Activated CD4-positive, alpha-beta T cell treated with anti-CD3 and anti-CD28 coated beads, Interleukin-2, amount 50 U/mL, for 16 hours (primary cell): ENCODE measurements at regions not wholly inside any gene's neighbourhood (a gene's known extent, or its start where the extent isn't known, plus 50 kb on each side); places are given as distances from the start of the nearest gene placed in this dataset.
"Not testable (repeated sequence)": the region's sequence is repeated elsewhere in the genome, so short reads cannot be mapped to it uniquely, and the experiment has no call there.

ENCODE experiments used
- DNase-seq: peaks from one replicate; pipeline ENCODE4 v3.0.0-alpha.2; 2020

DNA sequence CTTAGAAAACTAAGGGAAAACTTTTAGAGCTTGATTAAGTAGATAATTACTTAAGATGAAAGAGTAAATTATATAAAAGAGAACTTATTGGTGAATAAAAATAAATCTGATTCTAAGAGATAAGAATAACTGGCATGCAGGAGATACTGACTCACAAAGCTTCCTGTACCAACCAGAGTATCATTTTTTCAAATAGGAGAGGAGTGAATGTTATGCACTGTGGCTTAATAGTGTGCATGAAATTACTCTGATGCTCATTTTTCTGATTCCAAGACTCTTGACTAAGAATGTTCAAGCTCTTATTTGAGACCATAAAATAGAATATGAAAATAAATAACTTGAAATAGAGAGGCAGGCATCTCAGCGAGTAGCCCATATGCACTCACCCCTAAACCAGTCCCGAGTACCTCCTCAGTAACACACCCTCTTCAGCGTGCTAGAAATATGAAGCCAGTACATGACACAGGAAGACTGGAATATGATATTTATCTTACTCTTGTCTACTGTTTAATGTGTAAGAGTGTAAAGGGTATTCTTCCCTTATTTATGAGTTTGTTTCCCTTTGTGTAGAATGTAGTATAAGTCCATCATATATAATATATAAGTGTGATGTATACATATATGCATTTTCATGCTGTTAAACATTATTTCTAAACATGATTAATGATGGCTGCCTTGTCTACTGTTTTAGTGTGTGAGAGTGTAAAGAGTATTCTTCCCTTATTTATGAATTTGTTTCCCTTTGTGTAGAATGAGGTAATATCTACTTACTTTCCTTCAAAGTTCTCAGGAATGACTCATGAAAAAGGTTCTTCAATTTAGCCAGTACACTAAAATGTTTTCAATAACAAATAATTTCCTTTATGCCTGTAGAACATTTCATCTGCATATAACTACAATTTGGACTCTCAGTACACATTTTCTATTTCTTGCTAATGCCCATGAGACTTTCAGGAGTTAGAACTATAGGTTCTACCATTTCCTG is 99.2 kb upstream of the PALMD start:
- no peak for DNase-seq

DNA sequence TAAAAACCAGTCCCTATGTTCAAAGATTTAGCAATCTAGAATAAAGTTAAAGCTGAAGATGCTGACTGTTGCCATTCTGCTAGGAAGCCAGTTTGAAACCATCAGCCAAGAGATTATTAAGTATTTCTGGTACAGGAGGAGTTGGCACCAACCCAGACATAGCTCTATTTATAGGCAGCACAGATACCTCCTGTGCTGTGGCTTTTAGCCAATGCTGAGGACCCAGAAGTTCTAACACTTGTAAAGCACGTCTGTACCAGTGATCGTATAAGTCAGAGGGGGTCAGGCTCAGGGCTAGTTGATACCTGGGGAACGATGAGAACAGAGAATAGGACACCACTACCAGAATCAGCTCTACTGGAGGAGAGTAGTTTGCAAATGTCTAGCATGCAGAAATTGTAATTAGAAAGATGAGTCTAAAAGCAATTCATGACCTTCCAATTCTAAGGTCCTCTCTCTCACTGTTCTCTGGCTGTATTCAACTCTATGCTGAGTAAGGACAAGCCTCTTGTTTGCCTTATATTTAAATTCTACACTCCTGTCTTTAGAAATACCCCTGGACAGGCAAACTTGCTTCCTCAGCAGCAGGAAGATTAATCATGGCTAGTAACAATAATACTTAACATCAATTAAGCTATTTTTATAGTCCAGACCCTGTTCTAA is 96.8 kb upstream of the PALMD start:
- no peak for DNase-seq

DNA sequence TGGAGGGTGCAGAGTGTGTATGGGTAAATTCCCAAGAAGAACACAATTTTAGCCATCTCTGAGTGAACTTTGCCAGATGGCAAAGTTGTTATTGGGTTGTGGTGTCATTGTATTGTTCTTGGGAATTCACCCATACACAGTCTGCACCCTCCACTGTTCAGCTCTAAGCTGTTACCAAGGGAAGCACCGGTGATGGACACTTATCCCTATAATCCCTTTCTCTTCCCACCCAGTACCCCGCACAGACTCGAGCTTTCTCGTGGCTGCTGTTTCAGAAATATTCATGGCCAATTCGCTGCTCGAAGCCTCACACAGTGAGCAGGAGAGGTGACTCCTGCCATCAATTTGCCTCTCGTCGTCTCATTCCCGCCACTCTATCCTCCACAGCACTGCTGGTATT is 95.7 kb upstream of the PALMD start:
- DNase-seq, result no peak

DNA sequence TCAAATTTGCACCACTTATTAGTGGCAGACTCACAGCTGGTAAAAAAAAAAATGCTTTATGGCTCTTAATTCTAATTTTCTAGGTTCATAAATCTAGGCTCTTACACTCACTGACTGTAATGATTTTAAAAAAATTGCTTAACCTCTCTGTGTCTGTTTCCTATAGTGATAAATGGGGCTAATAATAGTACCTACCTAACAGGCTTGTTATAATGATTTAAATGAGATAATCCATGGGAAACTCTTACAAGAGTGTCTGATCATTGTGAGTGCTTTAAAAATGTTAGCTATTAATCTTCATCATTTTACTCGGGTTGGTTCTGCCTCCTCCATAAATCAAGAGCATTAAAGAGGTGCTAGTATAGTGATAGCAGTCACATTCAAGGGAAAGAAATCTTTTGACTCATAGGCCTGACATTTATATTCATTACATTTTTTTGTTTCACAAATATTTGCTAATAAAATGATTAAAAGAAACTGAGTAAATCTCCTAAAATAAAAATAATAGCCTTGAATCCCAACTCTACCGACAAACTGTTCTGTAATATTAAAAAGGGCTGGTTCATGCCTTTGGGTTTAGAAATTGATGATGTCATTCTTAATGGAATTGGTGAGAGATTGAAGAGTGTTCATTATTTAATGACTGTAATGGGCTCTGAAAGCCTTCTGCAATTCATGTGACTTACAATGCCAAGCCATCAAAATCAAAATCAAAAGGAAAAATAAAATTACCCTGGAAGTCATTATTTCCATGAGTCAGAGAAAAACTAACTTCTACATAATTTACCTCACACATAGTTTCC is 93.9 kb upstream of the PALMD start:
- no peak for DNase-seq

DNA sequence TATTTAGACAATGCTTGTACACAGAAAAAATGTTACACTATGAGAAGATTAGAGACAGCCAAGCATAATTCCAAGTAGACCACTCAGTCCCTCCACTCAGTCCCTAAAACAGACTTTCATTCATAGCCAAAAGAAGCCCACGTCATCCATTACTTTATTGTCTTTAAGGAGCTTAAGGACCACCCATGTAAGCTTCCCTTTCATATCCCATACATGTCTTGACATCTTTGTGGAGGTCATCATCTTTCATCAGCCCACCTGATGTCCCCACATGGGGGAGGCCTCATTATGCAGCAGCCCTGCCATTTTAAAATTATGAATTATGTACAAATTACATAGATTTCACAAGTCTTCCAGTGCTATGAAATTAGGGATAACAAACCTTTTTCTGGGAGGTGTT is 92.6 kb upstream of the PALMD start:
- no peak for DNase-seq

DNA sequence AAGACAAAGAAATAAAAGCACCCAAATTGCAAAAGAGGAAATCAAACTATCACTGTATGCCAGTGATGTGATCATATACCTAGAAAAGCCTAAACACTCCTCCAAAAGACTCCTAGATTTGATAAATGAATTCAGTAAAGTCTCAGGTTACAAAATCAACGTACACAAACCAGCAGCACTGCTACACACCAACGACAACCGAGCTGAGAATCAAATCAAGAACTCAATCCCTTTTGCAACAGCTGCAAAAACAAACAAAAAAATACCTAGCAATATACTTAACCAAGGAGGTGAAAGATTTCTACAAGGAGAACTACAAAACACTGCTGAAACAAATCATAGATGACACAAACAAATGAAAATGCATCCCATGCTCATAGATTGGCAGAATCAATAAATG is 92.1 kb upstream of the PALMD start:
- DNase-seq, result not testable (repeated sequence)

DNA sequence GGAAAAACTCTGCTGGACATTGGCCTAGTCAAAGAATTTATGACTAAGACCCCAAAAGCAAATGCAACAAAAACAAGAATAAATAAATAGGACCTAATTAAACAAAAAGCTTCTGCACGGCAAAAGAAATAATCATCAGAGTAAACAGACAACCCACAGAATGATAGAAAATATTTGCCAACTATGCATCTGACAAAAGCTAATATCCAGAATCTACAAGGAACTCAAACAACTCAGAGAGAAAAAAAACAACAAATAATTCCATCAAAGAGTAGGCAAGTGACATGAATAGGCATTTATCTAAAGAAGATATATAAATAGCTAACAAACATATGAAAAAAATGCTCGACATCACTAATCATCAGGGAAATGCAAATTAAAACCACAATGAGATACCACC is 91.2 kb upstream of the PALMD start:
- DNase-seq, result no peak

DNA sequence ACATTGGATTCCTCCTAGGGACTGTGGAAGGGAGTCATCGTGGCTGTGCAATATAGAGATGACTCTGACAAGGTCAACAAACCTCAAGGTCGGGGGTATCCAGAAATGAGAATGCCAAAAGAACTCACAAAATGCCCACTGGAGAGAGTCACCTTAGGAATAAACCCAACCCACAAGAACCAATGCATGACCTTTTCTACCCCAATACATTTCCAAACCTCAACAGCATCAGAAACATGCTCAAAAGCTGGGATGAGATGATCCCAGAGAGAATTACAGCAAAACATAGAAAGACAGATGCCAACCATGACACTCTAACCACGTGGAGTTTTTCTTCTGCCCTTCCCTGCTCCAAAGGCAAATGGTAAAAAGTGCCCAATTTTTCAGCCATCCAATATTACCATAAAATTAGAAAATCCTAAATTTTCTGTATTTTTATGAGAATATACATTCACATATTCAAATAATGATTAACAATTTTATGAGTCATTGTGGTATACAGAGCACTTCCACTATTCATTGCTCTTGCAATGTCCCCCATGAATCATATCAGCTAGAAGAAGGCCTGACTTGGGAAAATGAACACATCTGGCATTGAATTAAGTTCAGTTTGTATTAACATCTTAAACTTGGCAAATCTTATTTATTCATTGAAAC is 88.2 kb upstream of the PALMD start:
- no peak for DNase-seq

DNA sequence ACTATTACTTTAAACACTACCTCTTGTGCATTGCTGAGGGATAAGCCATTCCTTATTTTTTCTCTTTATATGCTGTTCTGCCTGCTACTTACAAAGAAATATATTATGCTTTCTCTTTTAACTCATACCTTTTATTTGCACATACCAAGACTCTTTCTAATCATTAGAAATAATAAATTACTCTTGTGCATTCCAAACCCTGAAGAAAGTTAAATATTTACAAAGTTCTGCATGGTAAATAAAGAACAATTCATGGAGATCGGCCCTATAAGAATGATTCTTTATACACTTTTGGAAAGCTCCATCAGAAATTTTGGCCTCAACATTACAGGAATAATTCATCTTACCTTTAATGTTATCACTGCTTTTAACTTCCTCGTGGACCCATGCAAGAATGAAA is 86.7 kb upstream of the PALMD start:
- DNase-seq, result no peak

DNA sequence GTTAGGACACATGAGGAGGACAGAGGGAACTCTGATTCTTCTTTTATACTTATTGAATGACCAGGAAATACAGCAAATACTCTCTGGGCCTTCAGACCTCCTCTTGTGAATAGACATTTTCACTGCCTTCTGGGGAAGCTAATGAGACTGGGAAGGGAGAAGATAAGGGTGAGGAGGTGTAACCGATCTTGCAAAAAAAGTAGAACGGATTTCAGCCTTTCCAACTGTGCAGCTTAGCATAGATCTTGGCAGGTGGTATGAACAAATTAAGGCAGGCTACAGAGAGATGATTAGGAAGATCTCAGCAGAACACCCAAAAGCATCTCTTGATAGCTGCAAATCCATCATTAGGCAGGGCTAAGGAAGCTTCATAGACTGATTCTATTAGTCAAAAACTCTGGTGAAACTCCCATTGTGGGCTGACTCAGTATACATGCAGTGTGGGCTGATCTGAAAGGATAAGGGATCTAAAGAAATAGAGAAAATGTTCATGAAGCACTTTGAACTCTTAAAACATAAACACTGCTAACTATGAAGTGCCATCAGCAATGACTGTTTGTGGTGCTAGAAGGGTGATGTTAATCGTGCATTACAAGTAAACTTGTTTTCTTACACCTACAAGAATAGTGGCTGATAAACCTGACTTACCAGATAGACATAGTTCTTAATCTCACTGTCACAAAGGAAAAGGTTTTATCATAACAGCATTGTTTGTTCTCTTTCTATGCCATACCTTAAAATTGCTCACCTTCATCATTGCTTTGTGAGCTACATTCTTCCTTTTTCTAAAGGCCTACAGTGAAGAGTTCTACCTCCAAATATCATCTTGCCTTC is 85.5 kb upstream of the PALMD start:
- DNase-seq, result no peak

DNA sequence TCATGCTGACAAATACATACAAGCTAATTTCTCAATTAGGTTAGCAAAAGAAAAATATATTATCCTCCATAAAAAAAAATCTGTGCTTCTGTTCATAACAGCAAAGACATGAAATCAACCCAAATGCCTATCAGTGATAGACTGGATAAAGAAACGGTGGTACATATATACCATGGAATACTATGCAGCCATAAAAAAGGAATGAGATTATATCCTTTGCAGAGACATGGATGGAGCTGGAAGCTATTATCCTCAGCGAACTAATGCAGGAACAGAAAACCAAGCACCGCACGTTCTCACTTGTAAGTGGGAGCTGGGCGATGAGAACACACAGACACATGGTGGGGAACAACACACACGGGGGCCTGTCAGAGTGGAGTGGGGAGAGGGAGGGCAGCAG is 84.0 kb upstream of the PALMD start:
- DNase-seq, result no peak

DNA sequence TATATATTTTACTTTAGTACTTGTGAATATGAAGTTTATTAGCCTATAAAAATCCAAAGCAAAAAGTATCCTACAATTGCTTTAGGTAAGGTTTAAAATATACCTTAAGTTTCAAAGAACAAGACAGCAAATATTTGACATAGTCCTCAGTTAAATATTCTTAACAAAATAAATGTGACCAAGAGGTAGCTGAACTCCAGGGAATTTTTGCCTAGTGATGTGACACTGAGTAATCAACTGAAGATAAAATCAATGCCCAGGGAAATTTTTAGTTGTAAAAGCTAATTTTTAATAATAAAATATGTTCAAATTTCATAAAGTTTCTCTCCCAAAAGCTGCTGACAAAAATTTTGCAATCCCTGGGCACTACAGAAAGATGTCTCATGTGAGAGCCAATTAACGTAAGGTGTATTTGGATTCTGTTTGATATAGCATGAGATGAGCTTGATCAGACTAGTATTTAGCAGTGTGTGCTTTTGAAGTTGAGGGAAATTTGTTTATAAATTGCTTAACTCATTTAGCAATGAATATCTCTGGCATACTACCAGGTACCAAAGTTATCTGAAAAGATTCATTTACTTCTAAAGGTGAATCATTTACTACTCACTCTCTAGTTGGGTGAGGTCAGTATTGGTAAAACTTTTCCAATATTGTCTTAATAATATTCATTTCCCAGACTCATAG is 80.2 kb upstream of the PALMD start:
- DNase-seq, result no peak

DNA sequence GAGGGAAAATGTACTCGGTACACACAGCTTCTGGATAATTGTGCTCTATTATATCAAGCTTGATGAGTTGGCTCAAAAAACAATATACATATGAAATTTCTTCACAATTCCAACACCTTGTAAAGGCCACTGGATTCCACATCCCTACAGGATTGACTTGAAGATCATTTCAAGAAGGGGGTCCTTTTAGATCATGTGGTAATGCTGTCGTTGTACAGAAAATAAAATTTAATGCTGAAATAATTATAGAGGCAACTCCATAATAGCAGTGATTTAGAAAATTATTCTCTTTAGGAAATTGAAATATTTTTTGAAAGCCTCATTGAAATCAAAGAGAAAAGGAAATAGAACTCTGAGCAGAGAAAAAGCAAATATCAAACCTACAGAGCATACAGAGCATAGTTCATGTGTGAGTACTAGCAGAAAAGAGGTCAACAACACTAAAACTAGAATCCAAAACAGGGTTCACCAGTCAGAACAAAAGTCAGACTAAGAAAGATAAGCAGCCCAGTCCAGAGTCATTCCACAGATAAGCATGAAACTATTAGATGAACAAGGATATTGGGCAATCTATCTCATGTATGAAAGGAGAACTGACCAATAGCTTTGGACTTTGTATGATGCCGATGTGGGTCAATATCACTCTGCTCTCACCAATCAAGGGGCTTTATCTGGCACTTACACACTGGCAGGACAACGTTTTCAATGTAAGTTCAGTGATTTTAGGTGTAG is 79.5 kb upstream of the PALMD start:
- DNase-seq, result no peak

DNA sequence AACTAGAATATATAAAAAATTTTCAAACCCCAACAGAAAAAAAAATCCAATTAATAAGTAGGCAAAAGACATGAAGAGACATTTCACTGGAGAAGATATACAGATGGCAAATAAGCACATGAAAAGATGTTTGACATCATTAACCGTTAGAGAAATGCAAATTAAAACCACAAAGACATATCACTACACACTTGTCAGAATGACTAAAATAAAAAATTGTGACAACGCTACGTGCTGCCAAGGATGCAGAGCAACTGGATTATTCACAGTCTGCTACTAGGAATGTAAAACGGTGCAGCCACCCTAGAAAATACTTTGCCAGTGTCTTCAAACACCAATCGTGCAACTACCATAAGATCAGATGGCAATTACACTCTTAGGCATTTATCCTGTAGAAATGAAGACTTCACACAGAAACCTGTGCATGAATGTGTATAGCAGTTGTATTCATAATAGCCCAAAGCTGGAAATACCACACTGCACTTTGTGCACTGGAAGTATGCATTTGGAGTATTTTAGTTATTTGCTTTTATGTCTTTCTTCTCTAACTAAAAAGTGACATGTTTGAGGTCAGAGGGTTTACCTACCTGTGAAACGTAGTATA is 75.3 kb upstream of the PALMD start:
- DNase-seq, result no peak

DNA sequence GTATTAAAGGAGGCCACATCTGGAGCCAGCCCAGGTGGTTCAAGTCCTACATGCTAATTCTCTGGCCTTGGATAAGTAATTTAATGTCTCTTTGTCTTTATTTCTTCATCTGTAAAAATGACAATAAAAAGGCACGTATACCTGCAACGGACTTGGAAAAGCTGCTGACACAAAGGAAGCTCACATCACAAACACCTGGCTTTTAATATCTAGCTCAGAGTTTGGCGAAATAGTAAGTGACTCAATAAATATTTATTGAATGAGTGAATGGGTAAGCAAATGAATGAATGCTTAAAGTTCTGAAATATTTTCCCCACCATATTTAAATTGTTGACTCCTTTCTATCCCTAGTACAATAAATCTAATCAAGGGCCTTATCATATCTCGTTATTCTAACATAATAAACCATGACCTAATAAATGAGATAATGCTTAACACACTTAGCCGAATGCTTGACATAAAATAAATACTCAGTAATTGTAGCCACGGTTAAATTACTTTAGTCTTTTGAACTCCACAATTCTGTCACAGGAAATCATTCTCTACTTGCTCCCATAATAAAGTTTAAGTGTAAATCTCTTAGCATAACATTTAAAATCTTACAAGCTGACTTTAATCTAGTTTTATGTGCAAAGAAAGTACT is 74.7 kb upstream of the PALMD start:
- DNase-seq, result no peak

DNA sequence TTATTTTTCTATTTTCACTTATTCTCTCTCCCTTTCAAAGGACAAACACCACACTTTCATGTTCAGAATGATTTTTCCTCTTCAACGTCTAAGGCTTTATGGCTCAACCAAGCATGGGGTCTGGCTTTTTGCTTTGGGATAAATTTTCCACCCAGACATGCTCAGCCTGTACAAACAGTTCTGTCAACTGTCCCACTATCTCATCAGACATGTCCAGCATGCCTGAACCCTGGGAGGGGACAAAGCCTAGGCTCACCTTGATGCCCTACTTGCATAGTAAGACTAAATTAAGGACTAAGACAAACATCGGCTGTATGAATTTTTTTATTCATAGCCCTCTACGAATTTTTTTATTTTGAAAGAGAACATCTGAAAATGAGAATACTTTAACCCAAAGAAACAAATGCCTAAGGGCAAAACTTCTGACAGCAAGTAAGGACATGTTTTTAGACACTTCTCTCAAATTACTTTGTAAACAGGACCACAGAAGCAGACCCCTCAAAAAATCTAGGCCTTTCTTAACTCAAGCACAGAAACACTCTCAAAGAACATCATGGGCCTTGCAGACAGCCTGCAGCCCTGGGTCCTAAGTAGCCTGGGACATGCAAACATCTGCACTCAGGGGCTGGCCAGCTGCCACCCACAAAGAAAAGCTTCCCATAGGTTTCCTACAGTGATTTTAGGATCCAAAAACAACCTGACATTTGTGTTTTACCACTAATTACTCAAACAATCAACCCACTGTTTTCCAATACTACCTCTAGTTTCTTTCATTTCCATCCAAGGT is 72.3 kb upstream of the PALMD start:
- no peak for DNase-seq

DNA sequence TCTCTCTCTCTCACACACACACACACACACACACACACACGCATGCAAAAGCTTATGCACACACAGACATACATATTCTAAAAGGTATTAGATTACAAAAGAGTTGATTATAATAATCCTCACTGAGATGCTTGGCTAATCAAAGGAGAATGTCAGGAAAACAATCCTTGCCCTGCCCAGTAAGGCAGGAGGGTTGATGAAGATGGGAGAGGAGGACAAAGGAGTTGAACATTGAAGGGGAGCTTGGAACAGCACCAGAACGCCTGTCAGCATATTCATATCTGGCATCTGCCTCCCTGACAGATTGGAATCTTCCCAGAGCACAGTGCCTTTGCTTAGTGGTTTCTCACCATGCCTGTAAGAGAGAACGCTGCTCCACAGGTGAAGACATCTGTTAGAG is 68.6 kb upstream of the PALMD start:
- DNase-seq, result no peak

DNA sequence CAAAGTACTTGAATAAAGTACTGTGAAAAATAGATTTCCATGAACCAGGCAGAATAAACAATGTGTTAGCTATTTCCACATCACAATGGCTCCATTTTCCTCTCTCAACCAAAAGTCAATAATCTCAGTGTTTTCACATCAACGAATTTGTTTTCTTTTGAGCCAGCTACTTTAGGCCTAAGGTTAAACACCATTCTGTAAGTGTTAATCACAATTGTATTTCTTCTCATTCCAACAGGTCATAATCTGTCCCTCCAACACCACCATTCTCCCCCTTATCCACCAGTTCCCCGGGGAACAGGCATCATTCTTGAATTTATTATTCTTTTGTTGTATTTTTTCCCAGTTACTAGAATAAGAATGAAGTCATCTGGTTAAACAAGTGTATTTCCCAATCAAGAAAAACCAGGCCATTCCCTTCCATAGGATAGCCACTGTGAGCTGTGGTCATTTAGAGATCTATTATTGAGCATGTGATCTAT is 66.2 kb upstream of the PALMD start:
- no peak for DNase-seq

DNA sequence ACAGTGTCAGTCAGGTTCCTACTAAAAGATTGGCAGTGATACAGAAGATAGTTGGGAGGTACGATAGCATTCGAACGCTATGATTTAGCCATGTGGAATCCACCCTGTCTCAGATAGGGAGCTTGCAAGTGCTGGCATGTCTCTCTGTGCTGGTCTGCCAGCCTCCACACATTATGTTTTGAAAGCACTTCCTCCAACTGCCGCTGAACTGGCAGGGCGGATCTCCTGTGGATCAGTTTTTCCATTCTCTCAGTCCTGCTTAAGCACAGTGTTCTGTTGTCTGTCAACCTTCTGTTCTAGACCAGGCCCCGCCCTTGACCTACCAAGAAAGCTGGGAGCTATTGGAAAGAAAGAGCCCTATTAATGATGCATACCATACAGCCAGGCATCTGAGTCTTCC is 65.5 kb upstream of the PALMD start:
- DNase-seq, result no peak
